GM18517 (cell line): ENCODE measurements at regions not wholly inside any gene's neighbourhood (a gene's known extent, or its start where the extent isn't known, plus 50 kb on each side); places are given as distances from the start of the nearest gene placed in this dataset.

Source experiments
- ATAC-seq: cut with Tn5 transposase; IDR thresholded peaks from one replicate; pipeline ENCODE4 v1.9.1; 2021; ENCODE audit warnings: mild to moderate bottlenecking, moderate library complexity; ENCODE audit not compliant: unreplicated experiment

GRCh38 chr18:60445341-60445740 is 72.8 kb upstream of the MC4R start:
- no peak for ATAC-seq

- ATAC-seq, result no peak
Measured at GRCh38 chr18:60446821-60447220, 74.2 kb upstream of the MC4R start.

DNA sequence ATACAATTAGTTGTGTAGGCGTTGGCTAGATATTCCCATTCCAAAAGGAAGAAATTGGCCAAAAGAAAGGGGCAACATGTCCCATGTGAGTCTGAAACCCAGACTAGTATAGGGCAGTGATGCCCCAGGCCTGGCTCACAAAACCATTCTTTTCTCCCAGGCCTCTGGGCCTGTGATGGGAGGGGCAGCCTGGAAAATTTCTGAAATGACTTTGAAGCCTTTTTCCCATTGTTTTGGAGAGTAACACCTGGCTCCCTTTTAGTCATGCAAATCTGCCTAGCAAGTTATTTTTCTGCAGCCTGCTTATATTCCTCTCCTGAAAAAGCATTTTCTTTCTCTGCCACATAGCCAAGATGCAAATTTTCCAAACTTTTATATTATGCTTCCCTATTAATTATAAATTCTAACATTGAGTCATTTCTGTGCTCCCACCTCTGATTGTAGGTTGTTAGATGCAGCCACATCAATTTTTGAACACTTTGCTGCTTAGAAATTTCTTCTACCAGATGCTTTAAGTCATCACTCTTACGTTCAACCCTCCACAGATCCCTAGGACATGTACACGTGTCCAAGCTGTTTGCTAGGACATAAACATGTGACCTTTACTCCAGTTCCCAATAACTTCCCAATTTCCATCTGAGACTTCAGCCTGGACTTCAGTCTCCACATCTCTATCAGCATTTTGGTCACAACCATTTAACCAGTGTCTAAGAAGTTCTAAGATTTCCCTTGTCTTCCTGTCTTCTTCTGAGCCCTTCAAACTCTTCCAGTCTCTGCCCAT is 76.1 kb upstream of the MC4R start:
- no peak for ATAC-seq

GRCh38 chr18:60452421-60452820 is 79.8 kb upstream of the MC4R start:
- ATAC-seq, result no peak

DNA sequence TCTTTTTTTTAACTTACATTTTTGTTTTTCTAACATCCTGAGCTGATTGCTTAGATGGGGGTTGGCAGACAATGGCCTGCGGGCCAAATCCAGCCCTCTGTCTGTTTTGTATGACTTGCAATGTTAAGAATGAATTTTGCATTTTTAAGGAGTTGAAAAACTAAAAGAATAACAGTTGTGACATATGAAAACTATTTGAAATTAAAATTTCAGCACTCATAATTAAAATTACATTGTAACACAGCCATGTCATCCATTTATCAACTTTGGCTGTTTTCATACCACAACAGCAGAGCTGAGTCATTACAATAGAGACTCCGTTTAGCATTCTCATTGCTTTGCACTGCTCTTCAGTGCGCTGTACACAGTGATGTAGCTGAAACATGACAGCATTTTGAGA is 94.1 kb upstream of the MC4R start:
- no peak for ATAC-seq

DNA sequence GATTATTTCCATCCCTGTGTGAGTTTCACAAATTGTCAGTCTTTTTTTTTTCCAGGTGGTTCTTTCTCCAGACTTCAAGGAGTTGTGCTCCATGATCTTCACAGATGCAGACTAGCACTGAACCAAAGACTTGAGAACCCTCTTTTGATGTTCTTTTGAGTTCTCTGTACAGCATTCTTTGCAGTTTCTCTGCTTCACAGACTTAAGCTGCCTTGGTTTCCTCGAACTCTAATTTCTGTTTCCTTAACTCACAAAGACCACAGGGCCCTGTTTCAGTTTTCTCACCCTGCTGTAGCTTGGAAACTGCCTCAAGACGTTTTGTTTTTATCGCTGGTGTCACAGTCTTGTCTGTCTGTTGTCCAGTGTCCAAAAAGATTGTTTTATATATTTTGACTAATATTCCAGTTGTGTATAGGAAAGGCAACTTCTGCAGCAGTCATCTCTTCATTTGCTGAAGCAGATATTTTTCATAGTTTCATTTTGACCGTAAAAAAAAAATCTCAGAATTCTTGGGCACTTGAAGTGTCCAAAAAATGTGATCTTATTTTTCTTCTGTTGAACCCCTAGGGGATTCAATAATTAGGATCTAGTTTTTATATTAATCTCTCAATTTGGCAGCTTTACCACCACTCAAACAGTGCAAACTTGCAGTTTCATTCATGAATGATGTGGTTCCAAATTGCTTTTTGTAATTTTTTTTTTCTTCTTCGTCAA is 97.0 kb upstream of the MC4R start:
- ATAC-seq, result no peak

- no peak for ATAC-seq
Measured at GRCh38 chr18:60471652-60472051, 99.1 kb upstream of the MC4R start.

DNA sequence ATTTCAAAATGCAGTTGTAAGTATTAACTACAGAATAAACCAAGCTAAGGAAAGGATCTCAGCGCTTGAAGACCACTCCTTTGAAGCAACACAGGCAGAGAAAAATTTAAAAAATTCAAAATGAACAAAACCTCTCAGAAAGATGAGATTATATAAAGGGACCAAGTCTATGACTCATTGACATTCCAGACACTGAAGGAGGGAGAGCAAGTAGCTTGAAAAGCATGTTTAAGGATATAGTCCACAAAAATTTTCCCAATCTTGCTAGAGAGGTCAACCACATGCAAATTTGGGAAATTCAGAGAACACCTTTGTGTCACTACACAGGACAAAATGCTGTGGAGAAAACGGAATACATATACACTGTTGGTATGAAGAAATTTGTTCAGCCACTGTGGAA is 112.6 kb upstream of the MC4R start:
- no peak for ATAC-seq

GRCh38 chr18:60493066-60493465 is 120.5 kb upstream of the MC4R start:
- ATAC-seq, result no peak

- ATAC-seq, result no peak
Measured at GRCh38 chr18:60499675-60500074, 127.1 kb upstream of the MC4R start.

DNA sequence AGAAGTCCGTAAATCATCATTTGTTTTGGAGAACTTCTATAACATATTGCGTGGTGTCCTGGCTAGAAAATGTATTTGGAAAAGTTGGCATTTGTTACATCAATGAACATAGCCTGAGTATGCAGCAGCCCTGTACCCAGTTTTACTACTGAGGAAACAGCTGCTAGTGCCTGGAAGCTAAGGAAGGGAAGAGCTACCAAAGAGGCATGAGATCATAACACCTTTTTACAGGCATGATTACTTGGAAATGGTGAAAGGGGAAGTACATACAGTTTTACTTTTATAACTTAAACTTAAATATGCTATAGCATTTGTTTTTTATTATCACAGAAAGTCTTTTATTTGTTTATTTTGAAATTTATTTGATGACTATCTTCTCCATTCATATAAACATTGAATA is 128.4 kb upstream of the MC4R start:
- no peak for ATAC-seq

DNA sequence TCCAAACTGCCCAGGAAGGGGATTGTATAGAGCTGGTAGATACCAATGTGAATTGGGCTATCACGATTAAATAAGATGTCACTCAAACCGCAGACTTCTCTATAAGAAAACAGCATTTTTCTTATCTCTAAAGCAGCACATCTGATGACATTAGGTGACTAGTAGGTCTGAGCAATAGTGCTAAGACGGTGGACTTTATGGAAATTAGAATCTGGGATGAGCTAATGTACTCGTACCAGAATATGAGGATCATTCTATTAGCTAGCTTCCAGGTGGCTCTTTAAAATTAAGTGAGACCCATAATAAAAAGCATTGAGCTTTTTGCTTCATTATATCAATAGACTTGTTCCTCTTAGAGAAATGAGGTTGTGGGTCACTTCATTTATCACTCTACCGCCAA is 130.0 kb upstream of the MC4R start:
- no peak for ATAC-seq

- ATAC-seq, result no peak
Measured at GRCh38 chr18:60503199-60503598, 130.6 kb upstream of the MC4R start.

GRCh38 chr18:60506190-60506589 is 133.6 kb upstream of the MC4R start:
- no peak for ATAC-seq

- ATAC-seq, result no peak
Measured at GRCh38 chr18:60506682-60507081, 134.1 kb upstream of the MC4R start.

GRCh38 chr18:60508108-60508507 is 135.5 kb upstream of the MC4R start:
- ATAC-seq, result no peak

- no peak for ATAC-seq
Measured at GRCh38 chr18:60534538-60534937, 162.0 kb upstream of the MC4R start.

DNA sequence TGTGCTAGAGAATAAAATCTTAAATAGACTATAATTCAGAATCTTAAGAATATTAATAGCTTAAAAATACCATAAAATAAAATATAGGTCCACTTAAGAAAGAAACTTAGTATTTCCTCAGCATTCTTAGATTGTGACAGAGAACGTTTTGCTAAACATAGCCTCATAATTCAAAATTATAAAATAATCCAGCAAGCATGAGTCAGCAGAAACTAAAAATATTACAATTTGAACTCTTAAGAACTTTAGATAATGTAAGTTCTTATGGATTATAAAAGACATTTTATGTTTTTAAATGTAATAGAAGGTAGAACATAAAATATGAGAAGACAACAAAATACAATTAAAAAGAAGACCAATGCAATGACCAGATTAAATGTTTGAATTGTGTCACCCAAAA is 164.5 kb upstream of the MC4R start:
- ATAC-seq, result no peak

- ATAC-seq, result no peak
Measured at GRCh38 chr18:60538891-60539290, 166.3 kb upstream of the MC4R start.

- no peak for ATAC-seq
Measured at GRCh38 chr18:60541661-60542060, 169.1 kb upstream of the MC4R start.

DNA sequence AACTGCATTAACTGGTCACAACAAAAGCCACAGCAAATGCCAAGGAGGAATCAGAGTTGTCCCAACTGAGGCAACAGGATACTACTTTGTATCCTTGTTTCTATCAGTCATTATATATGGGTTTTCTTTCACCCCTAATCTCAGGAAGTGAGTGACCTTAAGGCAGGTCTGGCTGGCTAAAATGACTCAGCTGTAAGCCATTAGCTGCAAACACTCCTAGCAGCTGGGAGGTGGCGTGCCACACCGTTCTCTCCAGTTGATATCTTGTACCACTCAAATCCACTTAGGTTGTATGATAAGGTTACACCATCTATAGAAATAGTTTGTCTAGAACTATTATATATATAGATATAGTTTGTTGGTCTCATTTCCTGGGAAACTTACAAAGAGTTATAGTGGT is 171.1 kb upstream of the MC4R start:
- no peak for ATAC-seq

GRCh38 chr18:60549338-60549960 is 176.9 kb upstream of the MC4R start:
- ATAC-seq, result no peak
